ENCODE measurements at regions not wholly inside any gene's neighbourhood (a gene's known extent, or its start where the extent isn't known, plus 50 kb on each side); places are given as distances from the start of the nearest gene placed in this dataset.

GRCh38 chr2:5940596-5941535 lies 248.7 kb downstream of the SOX11 start:
- TF ChIP-seq GATA1 (IDR thresholded peaks at IDR 0.05; ENCODE audit: low read depth, low read length): no peak
- TF ChIP-seq POLR2A (IDR thresholded peaks at IDR 0.05; ENCODE audit: low read length): no peak
- no peak for DNase-seq

GRCh38 chr2:5942204-5942603 lies 250.0 kb downstream of the SOX11 start:
- no peak for DNase-seq
- no peak for TF ChIP-seq POLR2A (IDR thresholded peaks at IDR 0.05; ENCODE audit: low read length)
- no peak for TF ChIP-seq GATA1 (IDR thresholded peaks at IDR 0.05; ENCODE audit: low read depth, low read length)

- no peak for DNase-seq
Observed at GRCh38 chr2:5945742-5946141, 253.6 kb downstream of the SOX11 start.

GRCh38 chr2:5946225-5947115 lies 254.3 kb downstream of the SOX11 start:
- TF ChIP-seq POLR2A (IDR thresholded peaks at IDR 0.05; ENCODE audit: low read length): no peak
- no peak for TF ChIP-seq GATA1 (IDR thresholded peaks at IDR 0.05; ENCODE audit: low read depth, low read length)
- no peak for DNase-seq

More at GRCh38 chr2:5945742-5946141, 253.6 kb downstream of the SOX11 start:
- TF ChIP-seq POLR2A (IDR thresholded peaks at IDR 0.05; ENCODE audit: low read length) (no peak), GATA1 (IDR thresholded peaks at IDR 0.05; ENCODE audit: low read depth, low read length) (no peak)

- no peak for DNase-seq
- TF ChIP-seq GATA1 (IDR thresholded peaks at IDR 0.05; ENCODE audit: low read depth, low read length) (no peak), POLR2A (IDR thresholded peaks at IDR 0.05; ENCODE audit: low read length) (no peak)
Observed at GRCh38 chr2:5950736-5951135, 258.6 kb downstream of the SOX11 start.

GRCh38 chr2:5951471-5951870 lies 259.3 kb downstream of the SOX11 start:
- DNase-seq: no peak
- no peak for TF ChIP-seq GATA1 (IDR thresholded peaks at IDR 0.05; ENCODE audit: low read depth, low read length)
- no peak for TF ChIP-seq POLR2A (IDR thresholded peaks at IDR 0.05; ENCODE audit: low read length)

GRCh38 chr2:5953525-5953924 lies 261.3 kb downstream of the SOX11 start:
- DNase-seq: no peak
- TF ChIP-seq GATA1 (IDR thresholded peaks at IDR 0.05; ENCODE audit: low read depth, low read length) (no peak), POLR2A (IDR thresholded peaks at IDR 0.05; ENCODE audit: low read length) (no peak)

- no peak for DNase-seq
- TF ChIP-seq POLR2A (IDR thresholded peaks at IDR 0.05; ENCODE audit: low read length): no peak
Observed at GRCh38 chr2:5954509-5954908, 262.3 kb downstream of the SOX11 start.

GRCh38 chr2:5955921-5956320 lies 263.7 kb downstream of the SOX11 start:
- TF ChIP-seq GATA1 (IDR thresholded peaks at IDR 0.05; ENCODE audit: low read depth, low read length): no peak
- TF ChIP-seq POLR2A (IDR thresholded peaks at IDR 0.05; ENCODE audit: low read length): no peak
- DNase-seq: no peak

GRCh38 chr2:5959836-5960820 lies 267.9 kb downstream of the SOX11 start:
- no peak for DNase-seq
- TF ChIP-seq POLR2A (IDR thresholded peaks at IDR 0.05; ENCODE audit: low read length) (no peak), GATA1 (IDR thresholded peaks at IDR 0.05; ENCODE audit: low read depth, low read length) (no peak)

GRCh38 chr2:5967506-5967905 lies 275.3 kb downstream of the SOX11 start:
- DNase-seq: no peak
- TF ChIP-seq GATA1 (IDR thresholded peaks at IDR 0.05; ENCODE audit: low read depth, low read length) (no peak), POLR2A (IDR thresholded peaks at IDR 0.05; ENCODE audit: low read length) (no peak)

GRCh38 chr2:5969303-5969702 lies 277.1 kb downstream of the SOX11 start:
- DNase-seq: no peak
- TF ChIP-seq GATA1 (IDR thresholded peaks at IDR 0.05; ENCODE audit: low read depth, low read length) (no peak), POLR2A (IDR thresholded peaks at IDR 0.05; ENCODE audit: low read length) (no peak)

- no peak for TF ChIP-seq POLR2A (IDR thresholded peaks at IDR 0.05; ENCODE audit: low read length)
- TF ChIP-seq GATA1 (IDR thresholded peaks at IDR 0.05; ENCODE audit: low read depth, low read length): no peak
Observed at GRCh38 chr2:5970347-5970746, 278.2 kb downstream of the SOX11 start.

More at GRCh38 chr2:5970347-5970746, 278.2 kb downstream of the SOX11 start:
- DNase-seq: no peak
